ENCODE measurements at regions not wholly inside any gene's neighbourhood (a gene's known extent, or its start where the extent isn't known, plus 50 kb on each side); places are given as distances from the start of the nearest gene placed in this dataset.

- no peaks in the 10 kb centered on the region for H3K36me3 ChIP-seq
- intact Hi-C loops (cut with DNase I): no loop called here
- DNase-seq (no peak), ATAC-seq (no peak)
- no peaks in the 10 kb centered on the region for H3K4me1 ChIP-seq
- TF ChIP-seq CTCF (IDR thresholded peaks at IDR 0.05): no peak
- no peaks in the 10 kb centered on the region for H3K27me3 ChIP-seq (ENCODE audit: low read depth)
- no peaks in the 10 kb centered on the region for H3K9me3 ChIP-seq
- H3K4me3 ChIP-seq: no peak overlapping the region
- H3K27ac ChIP-seq: no peak overlapping the region
Measured at GRCh38 chr16:56063111-56063510, 128.2 kb upstream of the GNAO1 start.

- intact Hi-C loops (cut with DNase I): no loop called here
- H3K4me3 ChIP-seq: no peak overlapping the region
- H3K9me3 ChIP-seq: no peaks in the 10 kb centered on the region
- no peaks in the 10 kb centered on the region for H3K4me1 ChIP-seq
- no peak for ATAC-seq
- DNase-seq: no peak
- no peak for TF ChIP-seq CTCF (IDR thresholded peaks at IDR 0.05)
- H3K27ac ChIP-seq: no peak overlapping the region
- H3K27me3 ChIP-seq (ENCODE audit: low read depth): no peaks in the 10 kb centered on the region
- H3K36me3 ChIP-seq: no peaks in the 10 kb centered on the region
Measured at GRCh38 chr16:56057151-56057550, 134.1 kb upstream of the GNAO1 start.

GRCh38 chr16:56050916-56051315 lies 140.4 kb upstream of the GNAO1 start:
- H3K36me3 ChIP-seq: no peaks in the 10 kb centered on the region
- H3K27ac ChIP-seq: no peak overlapping the region
- no peak overlapping the region for H3K4me3 ChIP-seq
- TF ChIP-seq CTCF (IDR thresholded peaks at IDR 0.05): no peak
- no peak for DNase-seq
- intact Hi-C loops (cut with DNase I): no loop called here
- no peak for ATAC-seq
- no peaks in the 10 kb centered on the region for H3K27me3 ChIP-seq (ENCODE audit: low read depth)
- no peaks in the 10 kb centered on the region for H3K9me3 ChIP-seq
- no peaks in the 10 kb centered on the region for H3K4me1 ChIP-seq

- DNase-seq (no peak), ATAC-seq (peak; percentile 52 to 56)
- intact Hi-C loops (cut with DNase I): no loop called here
- no peak overlapping the region for H3K27ac ChIP-seq
- H3K4me1 ChIP-seq: no peaks in the 10 kb centered on the region
- no peaks in the 10 kb centered on the region for H3K36me3 ChIP-seq
- no peak overlapping the region for H3K4me3 ChIP-seq
- TF ChIP-seq CTCF (IDR thresholded peaks at IDR 0.05): no peak
- no peaks in the 10 kb centered on the region for H3K27me3 ChIP-seq (ENCODE audit: low read depth)
- H3K9me3 ChIP-seq: no peaks in the 10 kb centered on the region
Measured at GRCh38 chr16:56048425-56049105, 142.7 kb upstream of the GNAO1 start.

GRCh38 chr16:56047307-56048234 lies 143.7 kb upstream of the GNAO1 start:
- Histone ChIP-seq H3K4me3 (no peak overlapping the region), H3K27ac (no peak overlapping the region), H3K27me3 (ENCODE audit: low read depth) (no peaks in the 10 kb centered on the region), H3K36me3 (no peaks in the 10 kb centered on the region), H3K4me1 (no peaks in the 10 kb centered on the region), H3K9me3 (no peaks in the 10 kb centered on the region)
- no peak for DNase-seq
- intact Hi-C loops (cut with DNase I): no loop called here
- no peak for ATAC-seq
- no peak for TF ChIP-seq CTCF (IDR thresholded peaks at IDR 0.05)

Measured in lower lobe of right lung (tissue), 2 donors.